HUES6 (cell line): ENCODE measurements at regions not wholly inside any gene's neighbourhood (a gene's known extent, or its start where the extent isn't known, plus 50 kb on each side); places are given as distances from the start of the nearest gene placed in this dataset.

ENCODE experiments used
- H3K27ac ChIP-seq: 2 replicates; pipeline ENCODE4 v1.7.0; 2013; ENCODE audit warnings: low read depth, mild to moderate bottlenecking, low read length, inconsistent platforms
- H3K27me3 ChIP-seq: 2 replicates; pipeline ENCODE4 v1.6.1; 2013; ENCODE audit warnings: low read length; ENCODE audit not compliant: control insufficient read depth, insufficient read depth
- H3K36me3 ChIP-seq: 2 replicates; pipeline ENCODE4 v1.6.1; 2013; ENCODE audit warnings: low read length; ENCODE audit not compliant: control insufficient read depth, insufficient read depth
- H3K4me1 ChIP-seq: 2 replicates; pipeline ENCODE4 v1.6.1; 2013; ENCODE audit warnings: low read length; ENCODE audit not compliant: control insufficient read depth, insufficient read depth
- H3K4me3 ChIP-seq: 2 replicates; pipeline ENCODE4 v1.5.1; 2013; ENCODE audit warnings: low read depth, low read length
- H3K9ac ChIP-seq: one replicate; pipeline ENCODE4 v1.6.1; 2013; ENCODE audit warnings: mild to moderate bottlenecking, low read length
- H3K9me3 ChIP-seq: 2 replicates; pipeline ENCODE4 v1.6.1; 2013; ENCODE audit warnings: low read depth, low read length; ENCODE audit not compliant: control insufficient read depth, insufficient read depth

DNA sequence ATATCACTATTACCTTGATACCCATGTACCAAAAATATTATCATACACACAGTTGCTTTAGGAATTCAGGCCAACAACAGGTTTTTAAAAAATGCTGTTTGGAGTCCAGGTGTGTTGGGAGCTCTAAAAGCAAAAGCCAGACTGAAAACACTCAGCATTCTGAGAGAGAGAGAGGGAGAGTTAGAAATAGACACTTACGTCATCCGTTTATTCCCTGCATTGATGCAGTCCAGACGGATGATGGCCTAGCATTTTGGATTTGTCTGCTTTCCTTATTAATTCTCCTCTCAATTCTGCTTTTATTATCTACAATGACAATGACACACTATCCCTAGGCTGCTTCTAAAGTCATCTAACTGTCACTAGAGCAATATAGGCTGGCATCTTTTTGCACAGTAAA lies 358.3 kb upstream of the BOD1L1 start:
- Histone ChIP-seq H3K36me3 (no peaks in the 10 kb centered on the region), H3K4me3 (no peak overlapping the region), H3K27me3 (no peaks in the 10 kb centered on the region), H3K9me3 (no peaks in the 10 kb centered on the region), H3K27ac (no peak overlapping the region), H3K9ac (no peak overlapping the region), H3K4me1 (peaks cover 4% of the 10 kb centered on the region; the same call in 1 of the 2 replicates)

DNA sequence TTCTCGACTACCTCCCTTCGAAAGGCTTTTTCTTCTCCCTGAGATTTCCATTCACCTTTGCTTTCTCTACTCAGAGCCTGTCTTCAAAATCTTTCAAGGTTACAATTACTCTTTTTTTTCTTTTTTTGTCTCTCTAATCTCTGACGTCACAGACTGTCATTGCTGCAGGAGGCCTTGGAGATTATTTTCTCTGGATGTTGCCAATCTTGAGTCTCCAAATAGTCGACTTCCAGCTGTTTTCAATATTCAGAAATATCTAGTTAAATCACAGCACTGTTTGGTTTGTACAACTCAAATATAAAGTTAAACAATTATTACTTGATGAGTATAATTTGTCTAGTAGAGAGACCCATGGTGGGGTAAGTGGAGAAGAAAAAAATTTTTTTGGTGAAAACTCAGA lies 359.0 kb upstream of the BOD1L1 start:
- Histone ChIP-seq H3K9me3 (no peaks in the 10 kb centered on the region), H3K27me3 (no peaks in the 10 kb centered on the region), H3K4me3 (no peak overlapping the region), H3K27ac (no peak overlapping the region), H3K4me1 (no peaks in the 10 kb centered on the region; the same call in 1 of the 2 replicates), H3K9ac (no peak overlapping the region), H3K36me3 (no peaks in the 10 kb centered on the region)

DNA sequence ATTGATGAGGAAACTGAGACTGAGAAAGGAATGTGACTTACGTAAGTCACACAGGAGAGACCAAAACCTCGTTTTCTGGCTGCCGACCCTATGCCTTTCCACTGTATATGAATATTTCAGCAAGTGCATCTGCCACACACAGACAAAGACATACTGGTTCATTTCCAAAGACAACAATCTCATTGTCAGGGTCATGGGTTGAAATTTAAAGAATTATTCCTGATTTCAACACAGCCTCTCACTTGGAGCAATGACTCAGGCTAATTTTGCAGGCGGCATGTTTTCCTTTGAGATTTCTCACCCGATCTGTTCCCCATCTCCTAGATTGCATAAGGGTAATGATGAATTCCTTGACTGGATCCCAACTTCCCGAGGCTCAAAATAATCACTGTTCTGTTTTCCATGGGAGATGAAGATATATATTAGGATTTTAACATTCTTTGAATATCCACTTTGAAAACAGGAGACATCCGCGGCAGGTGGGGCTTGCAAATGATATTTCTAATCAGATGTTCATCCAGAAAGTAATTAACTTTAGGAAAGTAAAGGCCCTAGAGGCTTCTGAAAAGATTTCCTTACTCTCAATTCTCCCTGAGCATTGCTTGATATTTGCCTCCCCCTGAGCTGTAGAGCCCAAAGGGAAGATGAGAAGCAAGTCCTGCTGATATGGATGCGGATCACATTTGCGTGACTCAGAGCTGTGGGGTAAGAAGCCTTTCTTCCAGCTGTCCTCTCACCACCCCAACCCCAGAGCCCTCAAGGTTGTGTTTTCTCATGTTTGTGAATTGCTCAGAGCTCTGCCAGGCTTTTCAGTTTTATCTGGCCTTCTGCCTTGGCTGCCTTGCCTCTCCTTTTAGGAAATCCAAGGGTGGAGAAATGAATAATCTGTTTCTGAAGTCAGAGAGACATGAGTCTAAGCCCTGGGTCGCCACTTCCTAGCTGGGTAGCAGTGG lies 361.1 kb upstream of the BOD1L1 start:
- Histone ChIP-seq H3K36me3 (no peaks in the 10 kb centered on the region), H3K4me3 (no peak overlapping the region), H3K4me1 (no peaks in the 10 kb centered on the region; the same call in 1 of the 2 replicates), H3K9me3 (no peaks in the 10 kb centered on the region), H3K27ac (no peak overlapping the region), H3K27me3 (no peaks in the 10 kb centered on the region), H3K9ac (no peak overlapping the region)

DNA sequence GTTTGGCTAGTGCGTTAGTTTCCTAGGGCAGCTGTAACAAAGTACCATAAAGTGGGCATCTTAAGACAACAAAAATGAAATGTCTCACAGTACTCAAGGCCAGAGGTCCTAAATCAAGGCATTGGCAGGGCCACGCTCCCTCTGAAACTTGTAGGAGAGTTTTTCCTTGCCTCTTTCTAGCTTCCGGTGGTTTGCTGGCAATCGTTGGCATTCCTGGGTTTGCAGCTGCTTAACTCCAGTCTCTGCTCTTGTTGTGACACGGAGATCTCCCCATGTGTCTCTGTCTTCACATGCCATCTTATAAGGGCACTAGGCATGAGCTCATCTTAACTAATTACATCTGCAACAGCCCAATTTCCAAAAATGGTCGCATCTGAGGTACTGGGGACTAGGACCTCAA lies 362.0 kb upstream of the BOD1L1 start:
- no peak overlapping the region for H3K9ac ChIP-seq
- no peak overlapping the region for H3K4me3 ChIP-seq
- no peaks in the 10 kb centered on the region for H3K9me3 ChIP-seq
- no peaks in the 10 kb centered on the region for H3K36me3 ChIP-seq
- H3K27me3 ChIP-seq, result no peaks in the 10 kb centered on the region
- no peak overlapping the region for H3K27ac ChIP-seq
- no peaks in the 10 kb centered on the region; the same call in 1 of the 2 replicates for H3K4me1 ChIP-seq

DNA sequence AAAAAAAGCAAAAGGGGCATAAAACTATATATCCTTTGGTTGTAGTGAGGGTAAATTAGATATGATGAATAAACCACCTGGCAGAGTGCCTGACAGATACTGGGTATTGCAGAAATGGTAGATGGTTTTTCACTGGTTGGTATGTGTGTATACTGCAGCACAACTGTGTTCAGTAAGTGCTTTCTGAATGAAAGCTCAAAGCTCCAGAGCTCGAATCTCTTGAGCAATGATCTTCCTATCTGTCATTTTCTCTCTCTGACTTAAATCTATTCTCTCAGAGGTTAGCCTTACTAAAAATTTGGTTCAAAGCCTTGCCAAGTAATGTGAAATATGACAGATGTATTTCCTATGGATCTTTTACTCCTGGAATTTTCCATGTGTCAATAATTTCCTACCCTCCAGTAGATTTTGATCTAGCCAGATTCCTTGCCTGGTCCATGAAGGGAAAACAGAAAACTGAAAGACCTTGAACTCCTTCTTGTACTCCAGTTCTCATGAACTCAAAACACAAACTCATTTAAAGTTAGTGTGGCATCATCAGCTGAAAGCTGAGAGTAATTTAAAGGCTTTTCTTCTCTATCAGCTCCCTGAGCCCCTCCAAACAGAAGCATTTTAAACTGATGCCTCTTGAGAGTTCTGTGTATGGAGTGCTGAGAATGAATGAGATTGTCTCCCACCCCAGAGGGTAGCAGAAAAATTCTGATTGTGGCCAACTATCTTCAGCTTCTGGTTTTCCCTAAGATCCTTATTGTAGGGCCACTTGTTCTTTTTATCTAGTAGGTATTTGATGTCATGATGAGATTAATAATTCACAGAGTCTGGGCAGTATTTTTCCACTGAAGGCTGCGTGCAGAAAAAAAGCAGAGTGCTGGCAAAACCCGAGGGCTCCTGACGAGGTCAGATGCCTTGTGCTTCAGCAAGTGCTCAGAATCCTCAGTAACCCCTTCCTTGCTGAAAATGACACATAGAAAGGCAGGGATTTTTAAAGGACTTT lies 363.4 kb upstream of the BOD1L1 start:
- no peaks in the 10 kb centered on the region; the same call in 1 of the 2 replicates for H3K4me1 ChIP-seq
- H3K9ac ChIP-seq, result no peak overlapping the region
- H3K27me3 ChIP-seq, result no peaks in the 10 kb centered on the region
- H3K36me3 ChIP-seq, result no peaks in the 10 kb centered on the region
- no peaks in the 10 kb centered on the region for H3K9me3 ChIP-seq
- H3K27ac ChIP-seq, result no peak overlapping the region
- H3K4me3 ChIP-seq, result no peak overlapping the region

DNA sequence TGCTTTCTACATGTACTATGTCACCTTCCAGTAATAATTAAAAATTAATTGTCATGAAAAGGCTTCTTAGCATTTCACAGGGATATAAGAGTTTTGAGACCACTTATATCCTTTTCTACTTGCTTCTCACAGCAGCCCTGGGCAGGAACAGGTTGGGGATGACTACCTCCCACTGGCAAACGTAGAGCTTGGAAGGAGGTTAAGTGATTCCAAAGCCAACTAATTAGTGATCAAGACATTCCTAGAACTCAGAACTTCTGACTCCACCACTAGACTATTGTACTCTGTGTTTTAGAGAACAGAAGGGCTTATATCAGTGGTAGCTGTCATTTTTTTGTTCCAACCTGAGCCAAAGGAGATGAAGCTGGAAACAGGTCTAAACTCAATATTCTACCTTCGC lies 364.5 kb upstream of the BOD1L1 start:
- Histone ChIP-seq H3K27ac (no peak overlapping the region), H3K4me3 (no peak overlapping the region), H3K9me3 (no peaks in the 10 kb centered on the region), H3K4me1 (no peaks in the 10 kb centered on the region; the same call in 1 of the 2 replicates), H3K27me3 (no peaks in the 10 kb centered on the region), H3K9ac (no peak overlapping the region), H3K36me3 (no peaks in the 10 kb centered on the region)

DNA sequence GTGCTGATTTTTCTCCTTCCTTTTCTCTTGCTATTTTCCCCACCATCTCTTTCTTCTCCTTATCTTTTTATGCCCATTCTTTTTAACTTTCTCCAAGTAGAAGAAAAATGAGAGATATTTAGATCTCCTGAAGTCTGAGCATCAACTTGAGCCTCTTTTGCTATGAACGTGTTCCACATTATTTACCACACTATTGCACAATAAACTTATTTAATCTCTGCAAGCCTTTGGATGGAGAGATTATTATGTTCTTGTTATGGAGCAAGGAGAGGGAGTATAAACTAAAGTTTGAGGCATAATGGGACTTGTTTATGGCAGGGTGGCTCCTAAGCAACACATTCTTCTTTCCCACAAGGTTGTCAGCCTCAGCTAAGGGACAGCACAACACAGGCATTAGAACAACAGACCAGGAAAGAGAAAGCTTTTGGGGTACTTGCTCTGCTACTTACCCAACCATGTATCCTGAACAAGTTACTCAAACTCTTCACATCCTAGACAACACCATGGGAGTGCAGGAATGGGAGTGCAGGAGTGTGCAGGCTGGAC lies 365.5 kb upstream of the BOD1L1 start:
- H3K9ac ChIP-seq, result no peak overlapping the region
- no peak overlapping the region for H3K27ac ChIP-seq
- no peak overlapping the region for H3K4me3 ChIP-seq

DNA sequence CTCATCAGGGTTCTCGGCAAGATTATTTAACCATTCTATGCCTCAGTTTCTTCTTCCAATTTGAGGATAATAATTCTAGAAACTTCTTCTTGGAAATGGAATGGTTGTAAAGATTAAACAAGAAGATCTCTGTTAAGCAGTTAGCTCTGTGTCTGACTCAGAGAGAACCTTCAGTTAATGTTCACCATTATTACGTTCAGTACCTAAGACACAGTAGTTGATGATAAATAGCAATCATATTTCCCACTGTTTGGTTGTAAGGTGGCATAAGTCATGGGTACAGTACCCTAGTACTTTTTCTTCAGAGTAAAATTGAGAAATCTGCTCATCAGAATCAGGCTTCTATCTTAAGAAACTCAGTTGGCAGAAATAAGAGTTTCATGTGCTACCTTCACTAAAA lies 366.5 kb upstream of the BOD1L1 start:
- H3K27ac ChIP-seq, result no peak overlapping the region

More for the DNA sequence above, 365.5 kb upstream of the BOD1L1 start:
- H3K27me3 ChIP-seq, result no peaks in the 10 kb centered on the region
- no peaks in the 10 kb centered on the region for H3K9me3 ChIP-seq
- H3K4me1 ChIP-seq, result no peaks in the 10 kb centered on the region; the same call in 1 of the 2 replicates
- no peaks in the 10 kb centered on the region for H3K36me3 ChIP-seq

DNA sequence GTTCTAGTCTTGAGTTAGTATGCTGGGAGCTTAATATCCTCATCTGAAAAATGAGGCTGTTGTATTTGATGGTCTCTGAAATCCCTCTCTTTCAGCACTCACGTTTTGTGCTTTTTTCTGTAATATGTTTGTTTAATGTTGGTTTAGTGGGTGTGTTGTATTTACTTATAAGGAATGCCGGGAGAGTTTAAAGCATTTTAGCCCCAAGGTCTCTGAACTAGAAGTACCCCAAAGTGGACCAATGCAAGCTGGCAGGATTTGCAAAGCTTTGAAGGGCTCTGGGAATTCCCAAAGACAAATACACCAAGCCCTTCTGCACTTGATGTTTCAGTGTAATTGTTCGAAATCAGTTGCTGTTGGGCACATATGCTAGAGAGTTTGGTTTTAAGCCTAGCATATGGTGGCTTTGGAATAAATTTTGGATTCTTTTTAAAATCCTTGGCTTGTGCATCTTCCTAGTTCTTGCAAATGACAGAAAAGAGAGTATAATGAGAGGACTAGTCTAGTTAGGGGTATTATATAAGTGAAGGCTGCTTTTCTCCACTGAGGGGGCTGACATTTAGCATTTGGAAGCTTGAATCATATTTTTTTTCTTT lies 371.4 kb upstream of the BOD1L1 start:
- Histone ChIP-seq H3K27ac (no peak overlapping the region), H3K4me1 (no peaks in the 10 kb centered on the region), H3K9me3 (peaks cover 33% of the 10 kb centered on the region), H3K4me3 (no peak overlapping the region), H3K36me3 (no peaks in the 10 kb centered on the region), H3K27me3 (no peaks in the 10 kb centered on the region), H3K9ac (no peak overlapping the region)

More for the DNA sequence above, 366.5 kb upstream of the BOD1L1 start:
- Histone ChIP-seq H3K9me3 (no peaks in the 10 kb centered on the region), H3K36me3 (no peaks in the 10 kb centered on the region), H3K4me1 (no peaks in the 10 kb centered on the region; the same call in 1 of the 2 replicates), H3K9ac (no peak overlapping the region), H3K4me3 (no peak overlapping the region), H3K27me3 (no peaks in the 10 kb centered on the region)

DNA sequence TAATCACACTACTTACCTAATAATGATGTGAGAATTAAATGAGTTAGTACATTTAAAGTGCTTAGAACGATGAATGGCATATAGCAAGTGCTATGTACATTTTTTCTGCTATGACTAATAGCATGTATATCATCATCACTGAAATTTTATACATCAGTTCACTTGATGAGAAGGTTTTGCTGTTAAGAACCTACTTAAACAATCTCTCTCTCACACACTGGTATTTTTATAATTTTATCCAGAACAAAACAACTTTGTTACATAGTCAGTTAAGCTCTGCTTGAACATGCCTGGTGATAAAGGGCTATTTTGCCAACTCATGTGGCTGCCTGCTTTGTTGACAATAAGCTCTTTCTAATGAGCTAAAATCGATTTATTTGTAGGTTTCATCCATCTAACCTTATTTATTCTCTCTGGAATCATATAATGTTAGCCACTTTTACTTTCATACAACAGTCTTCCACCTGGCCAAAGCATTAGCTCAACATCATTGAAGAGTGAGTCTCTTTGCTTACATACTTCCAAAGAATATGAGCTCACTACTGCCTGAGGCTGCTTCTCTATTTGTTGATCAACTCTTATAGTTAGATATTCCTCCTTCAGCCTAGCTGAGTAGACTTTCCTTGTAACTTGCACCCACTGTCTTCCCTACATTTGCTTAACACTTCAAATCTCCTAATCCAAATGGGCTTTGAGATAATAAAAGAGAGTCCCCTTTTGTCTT lies 372.7 kb upstream of the BOD1L1 start:
- Histone ChIP-seq H3K36me3 (no peaks in the 10 kb centered on the region), H3K4me1 (no peaks in the 10 kb centered on the region), H3K27me3 (no peaks in the 10 kb centered on the region), H3K9me3 (peaks cover 36% of the 10 kb centered on the region), H3K27ac (no peak overlapping the region), H3K4me3 (no peak overlapping the region), H3K9ac (no peak overlapping the region)
